MM.1S (cell line): ENCODE measurements at regions not wholly inside any gene's neighbourhood (a gene's known extent, or its start where the extent isn't known, plus 50 kb on each side); places are given as distances from the start of the nearest gene placed in this dataset.

Source experiments
- DNase-seq: peaks from one replicate; pipeline ENCODE4 v3.0.0-alpha.2; 2015
- H2AFZ ChIP-seq: fragments of 300-600 bp; sonication (generic); 2 replicates; pipeline ENCODE4 v1.6.0; 2016; ENCODE audit warnings: antibody characterized with exemption, low read length
- H3F3A ChIP-seq: fragments of 300-600 bp; sonication (generic); 2 replicates; pipeline ENCODE4 v1.6.1; 2016; ENCODE audit warnings: mild to moderate bottlenecking, antibody characterized with exemption, low read length, moderate library complexity, mixed read lengths; ENCODE audit not compliant: insufficient read depth
- H3K27ac ChIP-seq: fragments of 300-600 bp; sonication (generic); 2 replicates; pipeline ENCODE4 v1.5.1; 2016; ENCODE audit warnings: mild to moderate bottlenecking, low read length
- H3K27me3 ChIP-seq: fragments of 300-600 bp; sonication (generic); replicated peaks from 2 replicates; pipeline ENCODE4 v1.6.0; 2016; ENCODE audit warnings: low read length; ENCODE audit not compliant: insufficient read depth
- H3K36me3 ChIP-seq: fragments of 300-600 bp; sonication (generic); replicated peaks from 2 replicates; pipeline ENCODE4 v1.6.1; 2016; ENCODE audit warnings: mild to moderate bottlenecking, low read length, mixed read lengths; ENCODE audit not compliant: insufficient read depth
- H3K4me1 ChIP-seq: fragments of 300-600 bp; sonication (generic); 2 replicates; pipeline ENCODE4 v1.6.1; 2016; ENCODE audit warnings: low read length, mixed read lengths
- H3K4me2 ChIP-seq: fragments of 300-600 bp; sonication (generic); 2 replicates; pipeline ENCODE4 v1.6.0; 2016; ENCODE audit warnings: low read depth, low read length
- H3K4me3 ChIP-seq: fragments of 300-600 bp; sonication (generic); 2 replicates; pipeline ENCODE4 v1.5.1; 2016; ENCODE audit warnings: low read length, mixed read lengths
- H3K79me2 ChIP-seq: fragments of 300-600 bp; sonication (generic); 2 replicates; pipeline ENCODE4 v1.6.1; 2016; ENCODE audit warnings: mixed run types, low read length, mixed read lengths
- H3K9ac ChIP-seq: fragments of 300-600 bp; sonication (generic); 2 replicates; pipeline ENCODE4 v1.6.1; 2016; ENCODE audit warnings: low read length, mixed read lengths
- H3K9me2 ChIP-seq: fragments of 300-600 bp; sonication (generic); replicated peaks from 2 replicates; pipeline ENCODE4 v1.6.1; 2016; ENCODE audit warnings: mild to moderate bottlenecking, low read length, mixed read lengths; ENCODE audit not compliant: insufficient read depth
- H3K9me3 ChIP-seq: fragments of 300-600 bp; sonication (generic); replicated peaks from 2 replicates; pipeline ENCODE4 v1.6.1; 2016; ENCODE audit warnings: mild to moderate bottlenecking, low read length, mixed read lengths; ENCODE audit not compliant: insufficient read depth
- H4K20me1 ChIP-seq: fragments of 300-600 bp; sonication (generic); 2 replicates; pipeline ENCODE4 v1.6.1; 2016; ENCODE audit warnings: mild to moderate bottlenecking, low read length, moderate library complexity, mixed read lengths; ENCODE audit not compliant: insufficient read depth
- EZH2 ChIP-seq: fragments of 300-600 bp; sonication (generic); optimal IDR thresholded peaks from 2 replicates; pipeline ENCODE3; 2017; ENCODE audit warnings: low read depth, mild to moderate bottlenecking, antibody characterized with exemption, low read length, mixed read lengths
- EZH2phosphoT487 ChIP-seq: fragments of 300-600 bp; sonication (generic); IDR thresholded peaks from 2 replicates; pipeline ENCODE4 v1.6.1; 2018; ENCODE audit warnings: antibody characterized with exemption, low read length
- TF ChIP-seq, protein P1 (sequence below): fragments of 300-600 bp; sonication (generic); IDR thresholded peaks from 2 replicates; pipeline ENCODE4 v1.5.1; 2016; ENCODE audit warnings: antibody characterized with exemption, low read length, mixed read lengths

DNA sequence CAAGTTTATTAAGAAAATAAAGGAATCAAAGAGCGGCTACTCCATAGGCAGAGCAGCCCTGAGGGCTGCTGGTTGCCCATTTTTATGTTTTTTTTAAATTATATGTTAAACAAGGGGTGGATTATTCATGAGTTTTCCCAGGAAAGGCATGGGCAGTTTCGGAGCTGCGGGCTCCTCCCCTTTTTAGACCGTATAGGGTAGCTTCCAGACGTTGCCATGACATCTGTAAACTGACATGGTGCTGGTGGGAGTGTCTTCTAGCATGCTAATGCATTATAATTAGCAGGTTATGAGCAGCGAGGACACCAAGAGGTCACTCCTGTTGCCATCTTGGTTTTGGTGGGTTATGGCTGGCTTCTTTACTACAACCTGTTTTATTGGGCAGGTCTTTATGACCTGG, 301.8 kb downstream of the TFAP2C start:
- Histone ChIP-seq H3K27me3 (no peaks in the 10 kb centered on the region), H3K36me3 (no peaks in the 10 kb centered on the region), H3F3A (no peaks in the 10 kb centered on the region), H3K4me1 (no peaks in the 10 kb centered on the region), H3K9me2 (no peaks in the 10 kb centered on the region), H3K9me3 (no peaks in the 10 kb centered on the region), H3K4me3 (no peak overlapping the region), H2AFZ (no peak overlapping the region), H3K27ac (no peak overlapping the region), H3K9ac (no peak overlapping the region), H3K4me2 (no peak overlapping the region), H3K79me2 (no peaks in the 10 kb centered on the region), H4K20me1 (no peaks in the 10 kb centered on the region)
- no peak for DNase-seq
- TF ChIP-seq, protein P1, sequence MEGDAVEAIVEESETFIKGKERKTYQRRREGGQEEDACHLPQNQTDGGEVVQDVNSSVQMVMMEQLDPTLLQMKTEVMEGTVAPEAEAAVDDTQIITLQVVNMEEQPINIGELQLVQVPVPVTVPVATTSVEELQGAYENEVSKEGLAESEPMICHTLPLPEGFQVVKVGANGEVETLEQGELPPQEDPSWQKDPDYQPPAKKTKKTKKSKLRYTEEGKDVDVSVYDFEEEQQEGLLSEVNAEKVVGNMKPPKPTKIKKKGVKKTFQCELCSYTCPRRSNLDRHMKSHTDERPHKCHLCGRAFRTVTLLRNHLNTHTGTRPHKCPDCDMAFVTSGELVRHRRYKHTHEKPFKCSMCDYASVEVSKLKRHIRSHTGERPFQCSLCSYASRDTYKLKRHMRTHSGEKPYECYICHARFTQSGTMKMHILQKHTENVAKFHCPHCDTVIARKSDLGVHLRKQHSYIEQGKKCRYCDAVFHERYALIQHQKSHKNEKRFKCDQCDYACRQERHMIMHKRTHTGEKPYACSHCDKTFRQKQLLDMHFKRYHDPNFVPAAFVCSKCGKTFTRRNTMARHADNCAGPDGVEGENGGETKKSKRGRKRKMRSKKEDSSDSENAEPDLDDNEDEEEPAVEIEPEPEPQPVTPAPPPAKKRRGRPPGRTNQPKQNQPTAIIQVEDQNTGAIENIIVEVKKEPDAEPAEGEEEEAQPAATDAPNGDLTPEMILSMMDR: no peak
- TF ChIP-seq EZH2phosphoT487 (no peak), EZH2 (no peak)

DNA sequence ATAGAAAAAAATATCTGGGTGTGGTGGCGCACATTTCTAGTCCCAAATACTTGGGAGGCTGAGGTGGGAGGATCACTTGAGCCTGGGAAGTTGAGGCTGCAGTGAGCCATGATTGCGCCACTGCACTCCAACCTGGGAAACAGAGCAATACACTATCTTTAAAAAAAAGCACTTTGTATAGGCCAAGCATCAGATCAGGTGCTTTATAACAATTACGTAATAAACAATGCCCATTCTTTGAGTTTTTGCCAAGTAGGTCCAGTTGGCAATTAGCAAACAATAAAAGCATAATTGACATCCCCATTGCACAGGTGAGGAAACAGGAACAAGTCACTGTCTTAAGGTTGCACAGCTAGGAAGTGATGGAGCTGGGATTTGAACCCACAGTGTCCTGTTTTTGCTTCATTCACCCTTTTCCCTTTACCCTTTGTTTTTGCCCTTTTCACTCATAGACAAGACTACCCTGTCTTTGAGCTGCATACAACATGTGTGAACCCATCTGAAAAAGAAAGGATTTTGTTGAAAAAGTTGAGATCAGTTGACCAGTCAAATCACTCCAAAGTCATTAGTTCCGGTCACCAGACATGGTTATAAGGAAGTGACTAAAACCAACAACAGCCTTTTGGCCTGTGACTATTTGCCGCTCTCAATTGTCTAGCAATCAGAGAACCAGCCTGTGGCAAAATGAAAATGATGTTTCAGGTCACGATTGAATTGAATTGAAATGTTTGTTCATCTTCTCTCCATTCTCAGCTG, 303.6 kb downstream of the TFAP2C start:
- H3K4me3 ChIP-seq: no peak overlapping the region
- H3K4me2 ChIP-seq: no peak overlapping the region
- no peaks in the 10 kb centered on the region for H3K9me2 ChIP-seq
- no peak overlapping the region for H3K9ac ChIP-seq
- no peaks in the 10 kb centered on the region for H3K36me3 ChIP-seq
- no peak for DNase-seq
- H3K9me3 ChIP-seq: no peaks in the 10 kb centered on the region
- H4K20me1 ChIP-seq: no peaks in the 10 kb centered on the region
- no peak for TF ChIP-seq EZH2phosphoT487
- no peak for TF ChIP-seq EZH2
- TF ChIP-seq, protein P1: no peak
- H2AFZ ChIP-seq: no peak overlapping the region
- no peaks in the 10 kb centered on the region for H3K27me3 ChIP-seq
- H3K4me1 ChIP-seq: no peaks in the 10 kb centered on the region
- no peak overlapping the region for H3K27ac ChIP-seq
- no peaks in the 10 kb centered on the region for H3K79me2 ChIP-seq
- no peaks in the 10 kb centered on the region for H3F3A ChIP-seq

DNA sequence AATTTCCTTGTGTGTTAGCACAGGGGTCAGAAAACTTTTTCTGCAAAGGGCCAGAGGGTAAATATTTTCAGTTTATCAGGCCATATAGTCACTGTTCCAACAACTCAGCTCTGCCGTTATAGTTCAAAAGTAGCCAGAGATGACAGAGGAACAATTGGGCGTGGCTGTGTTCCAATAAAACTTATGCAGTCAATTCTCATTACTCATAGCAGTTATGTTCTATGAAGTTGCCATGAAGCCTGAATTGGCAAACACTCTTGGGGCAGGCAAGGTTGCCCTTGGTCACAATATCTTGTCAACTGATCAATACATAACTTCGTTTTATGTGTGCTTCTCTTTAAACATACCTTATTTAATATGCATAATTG, 304.2 kb downstream of the TFAP2C start:
- Histone ChIP-seq H2AFZ (no peak overlapping the region), H3K27me3 (no peaks in the 10 kb centered on the region), H3K4me3 (no peak overlapping the region), H3K4me2 (no peak overlapping the region), H4K20me1 (no peaks in the 10 kb centered on the region), H3F3A (no peaks in the 10 kb centered on the region), H3K27ac (no peak overlapping the region), H3K4me1 (no peaks in the 10 kb centered on the region), H3K9me2 (no peaks in the 10 kb centered on the region), H3K36me3 (no peaks in the 10 kb centered on the region), H3K79me2 (no peaks in the 10 kb centered on the region), H3K9ac (no peak overlapping the region), H3K9me3 (no peaks in the 10 kb centered on the region)
- TF ChIP-seq EZH2: no peak
- TF ChIP-seq, protein P1: no peak
- TF ChIP-seq EZH2phosphoT487: no peak
- no peak for DNase-seq
